Endothelial cell of umbilical vein (primary cell): ENCODE measurements at regions not wholly inside any gene's neighbourhood (a gene's known extent, or its start where the extent isn't known, plus 50 kb on each side); places are given as distances from the start of the nearest gene placed in this dataset.

ENCODE experiments used
- CTCF ChIP-seq, 2 donors: IDR thresholded peaks; 1 replicate in 1 of 2; 2 replicates in 1 of 2; pipeline ENCODE4 v1.5.1; 2011; ENCODE audit warnings: low read length in 2 of 2, mild to moderate bottlenecking in 2 of 2, moderate library complexity in 2 of 2, control low read depth in 1 of 2, inconsistent platforms in 1 of 2, low read depth in 1 of 2; ENCODE audit not compliant: insufficient read depth in 1 of 2; ENCODE audit errors: extremely low read depth in 1 of 2
- EZH2 ChIP-seq: IDR thresholded peaks from 2 replicates; pipeline ENCODE4 v1.6.1; 2012; ENCODE audit warnings: borderline replicate concordance, low read depth, mild to moderate bottlenecking, moderate library complexity, low read length, inconsistent platforms; ENCODE audit not compliant: severe bottlenecking
- FOS ChIP-seq: IDR thresholded peaks from 2 replicates; pipeline ENCODE4 v1.6.1; 2011; ENCODE audit warnings: mild to moderate bottlenecking, low read length, moderate library complexity, borderline replicate concordance; ENCODE audit not compliant: insufficient read depth
- GATA2 ChIP-seq: IDR thresholded peaks from 2 replicates; pipeline ENCODE4 v1.7.0; 2011; ENCODE audit warnings: low read depth, mild to moderate bottlenecking, moderate library complexity, mixed read lengths, low read length; ENCODE audit not compliant: insufficient read length, insufficient read depth
- POLR2A ChIP-seq: IDR thresholded peaks from 2 replicates; pipeline ENCODE4 v1.6.1; 2012; ENCODE audit warnings: low read depth, mild to moderate bottlenecking, control low read depth, low read length

GRCh38 chr14:32255789-32256188, 52.7 kb upstream of the RNU6-8 start:
- TF ChIP-seq EZH2 (no peak), POLR2A (no peak), FOS (no peak), GATA2 (no peak), CTCF (IDR thresholded peaks at IDR 0.05; ENCODE audit: extremely low read depth in 1 of 2, insufficient read depth in 1 of 2, low read depth in 1 of 2, low read length in 2 of 2) (no peak)
